Ishikawa (cell line): ENCODE measurements at regions not wholly inside any gene's neighbourhood (a gene's known extent, or its start where the extent isn't known, plus 50 kb on each side); places are given as distances from the start of the nearest gene placed in this dataset.

ENCODE experiments used
- CEBPB ChIP-seq: IDR thresholded peaks from 2 replicates; pipeline ENCODE4 v1.6.1; 2012
- CREB1 ChIP-seq: IDR thresholded peaks from 2 replicates; pipeline ENCODE4 v1.6.1; 2012; ENCODE audit warnings: low read depth
- EGR1 ChIP-seq: IDR thresholded peaks from 2 replicates; pipeline ENCODE4 v1.6.1; 2012
- EP300 ChIP-seq: IDR thresholded peaks from 2 replicates; pipeline ENCODE4 v1.6.1; 2012; ENCODE audit warnings: borderline replicate concordance
- FOXM1 ChIP-seq: IDR thresholded peaks from 2 replicates; pipeline ENCODE4 v1.6.1; 2012; ENCODE audit warnings: low read depth, borderline replicate concordance
- MAX ChIP-seq: IDR thresholded peaks from 2 replicates; pipeline ENCODE4 v1.6.1; 2012
- NFIC ChIP-seq: IDR thresholded peaks from 2 replicates; pipeline ENCODE4 v1.6.1; 2012
- RAD21 ChIP-seq: IDR thresholded peaks from 2 replicates; pipeline ENCODE4 v1.6.1; 2012; ENCODE audit warnings: low read depth
- REST ChIP-seq: IDR thresholded peaks from 2 replicates; pipeline ENCODE4 v1.6.1; 2012; ENCODE audit warnings: low read depth, mild to moderate bottlenecking
- TAF1 ChIP-seq: IDR thresholded peaks from 2 replicates; pipeline ENCODE4 v1.6.1; 2012; ENCODE audit warnings: low read depth, mild to moderate bottlenecking
- TCF12 ChIP-seq: IDR thresholded peaks from 2 replicates; pipeline ENCODE4 v1.6.1; 2012; ENCODE audit warnings: low read depth
- TEAD4 ChIP-seq: IDR thresholded peaks from 2 replicates; pipeline ENCODE4 v1.6.1; 2012
- USF1 ChIP-seq: IDR thresholded peaks from 2 replicates; pipeline ENCODE4 v1.6.1; 2012
- YY1 ChIP-seq: IDR thresholded peaks from 2 replicates; pipeline ENCODE4 v1.6.1; 2012; ENCODE audit warnings: low read depth
- ZBTB7A ChIP-seq: IDR thresholded peaks from 2 replicates; pipeline ENCODE4 v1.6.1; 2012; ENCODE audit warnings: low read depth

GRCh38 chr6:134551245-134551960 is 233.5 kb upstream of the SGK1 start:
- TF ChIP-seq CREB1, result no peak
- TF ChIP-seq EGR1, result no peak
- no peak for TF ChIP-seq MAX
- no peak for TF ChIP-seq ZBTB7A
- no peak for TF ChIP-seq USF1
- no peak for TF ChIP-seq FOXM1

GRCh38 chr6:134550604-134551003 is 232.7 kb upstream of the SGK1 start:
- TF ChIP-seq RAD21 (no peak), CEBPB (no peak), USF1 (no peak), YY1 (no peak), REST (no peak), TCF12 (no peak), FOXM1 (no peak), ZBTB7A (no peak), EGR1 (no peak), CREB1 (no peak), MAX (no peak), TAF1 (no peak), NFIC (no peak), TEAD4 (no peak), EP300 (no peak)

- no peak for TF ChIP-seq CREB1
- TF ChIP-seq ZBTB7A, result no peak
- TF ChIP-seq TAF1, result no peak
- TF ChIP-seq RAD21, result no peak
- no peak for TF ChIP-seq EGR1
- no peak for TF ChIP-seq TCF12
- no peak for TF ChIP-seq NFIC
- TF ChIP-seq FOXM1, result no peak
- no peak for TF ChIP-seq REST
These were observed 231.9 kb upstream of the SGK1 start for GRCh38 chr6:134549854-134550253.

GRCh38 chr6:134546962-134547645 is 229.2 kb upstream of the SGK1 start:
- no peak for TF ChIP-seq YY1
- TF ChIP-seq TAF1, result no peak
- no peak for TF ChIP-seq TEAD4
- no peak for TF ChIP-seq MAX
- no peak for TF ChIP-seq CEBPB
- TF ChIP-seq NFIC, result no peak
- no peak for TF ChIP-seq EGR1
- TF ChIP-seq CREB1, result no peak

- TF ChIP-seq TCF12 (no peak), TAF1 (no peak), USF1 (no peak), EP300 (no peak)
These were observed 226.8 kb upstream of the SGK1 start for GRCh38 chr6:134544737-134545136.
